GM12878 (cell line): ENCODE measurements at regions not wholly inside any gene's neighbourhood (a gene's known extent, or its start where the extent isn't known, plus 50 kb on each side); places are given as distances from the start of the nearest gene placed in this dataset.

Experiments used
- ATAC-seq: fragments of 200-7000 bp; cut with Tn5 transposase; 3 replicates; pipeline ENCODE4 v1.9.1; 2020; ENCODE audit warnings: mild to moderate bottlenecking, moderate library complexity
- BruUV-seq: library from RNA; stranded (reverse); fragments of 400-500 nt; replicated peaks from 2 replicates; lab custom pipeline; 2021; lab: Mats Ljungman, UMichigan
- CTCF ChIA-PET: fragments of 300-600 bp; sonication (Branson Sonifier 250); formaldehyde crosslinking; extraction: SDS; loops from one replicate; lab custom pipeline; 2021; ENCODE audit warnings: inconsistent platforms; lab: Yijun Ruan, JAX
- POLR2A ChIA-PET: fragments of 350-600 bp; formaldehyde crosslinking; extraction: SDS; loops from one replicate; lab custom pipeline; 2021; ENCODE audit warnings: inconsistent platforms; lab: Charles Lee
- RAD21 ChIA-PET: fragments of 300-600 bp; sonication (Branson Sonifier 250); formaldehyde crosslinking; loops from one replicate; lab custom pipeline; 2023; ENCODE audit warnings: antibody characterized with exemption; ENCODE audit not compliant: unreplicated experiment; lab: Charles Lee
- SMC1A ChIA-PET: fragments of 300-600 bp; sonication (Branson Sonifier 250); formaldehyde crosslinking; loops from one replicate; lab custom pipeline; 2023; ENCODE audit not compliant: unreplicated experiment, uncharacterized antibody; lab: Charles Lee
- DNase-seq: peaks from one replicate; pipeline ENCODE4 v3.0.0-alpha.2; 2011; ENCODE audit warnings: low read depth, low spot score
- FAIRE-seq: peaks from 3 replicates; lab custom pipeline; 2011; peaks lifted over from hg19 to GRCh38; lab: Jason Lieb, UNC
- H2AFZ ChIP-seq: 2 replicates; pipeline ENCODE4 v1.6.0; 2011; ENCODE audit warnings: low read depth, low read length, control low read depth; ENCODE audit not compliant: control insufficient read depth
- H3K27ac ChIP-seq: 2 replicates; pipeline ENCODE4 v1.5.1; 2011; ENCODE audit warnings: control low read depth; ENCODE audit not compliant: control insufficient read depth, insufficient read depth
- H3K27me3 ChIP-seq, 2 experiments: replicated peaks in 1 of 2; 2 replicates each; pipeline versions ENCODE4 v1.6.0 to v1.6.1; 2011; ENCODE audit warnings: low read length in 1 of 2; ENCODE audit not compliant: control insufficient read depth in 2 of 2, insufficient read depth in 2 of 2
- H3K36me3 ChIP-seq, 2 experiments: 2 replicates each; pipeline ENCODE4 v1.5.1; 2011; ENCODE audit warnings: low read length in 1 of 2; ENCODE audit not compliant: control insufficient read depth in 2 of 2, insufficient read depth in 2 of 2
- H3K4me1 ChIP-seq: 2 replicates; pipeline ENCODE4 v1.6.1; 2011; ENCODE audit warnings: mild to moderate bottlenecking, low read length, moderate library complexity, mixed read lengths; ENCODE audit not compliant: control insufficient read depth, insufficient read depth
- H3K4me2 ChIP-seq: 2 replicates; pipeline ENCODE4 v1.6.0; 2011; ENCODE audit warnings: control low read depth; ENCODE audit not compliant: control insufficient read depth, insufficient read depth
- H3K4me3 ChIP-seq: fragments of 200-600 bp; sonication (generic); 2 replicates; pipeline ENCODE4 v1.5.1; 2016
- H3K79me2 ChIP-seq: 2 replicates; pipeline ENCODE4 v1.6.0; 2011; ENCODE audit warnings: low read length; ENCODE audit not compliant: control insufficient read depth, insufficient read depth
- H3K9ac ChIP-seq: 2 replicates; pipeline ENCODE4 v1.8.0; 2011; ENCODE audit warnings: low read length, control low read depth, mixed read lengths; ENCODE audit not compliant: control insufficient read depth, insufficient read depth
- H3K9me3 ChIP-seq: replicated peaks from 3 replicates; pipeline ENCODE4 v1.5.1; 2011; ENCODE audit warnings: mild to moderate bottlenecking, low read length; ENCODE audit not compliant: control insufficient read depth, insufficient read depth
- H4K20me1 ChIP-seq: 2 replicates; pipeline ENCODE4 v1.6.0; 2011; ENCODE audit not compliant: control insufficient read depth, insufficient read depth
- BCL11A ChIP-seq: IDR thresholded peaks from 2 replicates; pipeline ENCODE4 v1.6.1; 2011; ENCODE audit warnings: low read depth, low read length
- BCLAF1 ChIP-seq: fragments of 450-650 bp; IDR thresholded peaks from 2 replicates; pipeline ENCODE4 v1.6.1; 2017; ENCODE audit warnings: antibody characterized with exemption, mild to moderate bottlenecking, moderate library complexity
- BRCA1 ChIP-seq: IDR thresholded peaks from 2 replicates; pipeline ENCODE4 v1.6.1; 2011; ENCODE audit warnings: low read depth, low read length, improper control_type of control experiment
- CHD4 ChIP-seq: fragments of 200-600 bp; sonication (generic); IDR thresholded peaks from 2 replicates; pipeline ENCODE4 v1.6.1; 2016; ENCODE audit warnings: mild to moderate bottlenecking
- EED ChIP-seq: sonication (generic); IDR thresholded peaks from 2 replicates; pipeline ENCODE4 v1.6.1; 2016; ENCODE audit warnings: antibody characterized with exemption, low read depth
- HSF1 ChIP-seq: fragments of 150-350 bp; IDR thresholded peaks from 2 replicates; pipeline ENCODE4 v1.6.1; 2014; ENCODE audit warnings: mild to moderate bottlenecking, low read depth, low read length
- KAT2A ChIP-seq: conservative IDR thresholded peaks from 2 replicates; pipeline ENCODE4 v1.6.1; 2011; ENCODE audit warnings: low read depth, low read length; ENCODE audit not compliant: control insufficient read depth
- MXI1 ChIP-seq: fragments of 150-350 bp; IDR thresholded peaks from 2 replicates; pipeline ENCODE4 v1.6.1; 2011; ENCODE audit warnings: low read depth, mild to moderate bottlenecking, inconsistent platforms, low read length, improper control_type of control experiment
- NFIC ChIP-seq: IDR thresholded peaks from 2 replicates; pipeline ENCODE4 v1.6.1; 2012; ENCODE audit warnings: low read depth, mild to moderate bottlenecking, inconsistent platforms, low read length, moderate library complexity
- POLR2AphosphoS2 ChIP-seq: IDR thresholded peaks from 2 replicates; pipeline ENCODE4 v1.6.1; 2011; ENCODE audit warnings: low read depth, mild to moderate bottlenecking, low read length, improper control_type of control experiment, moderate library complexity
- RAD51 ChIP-seq: fragments of 450-650 bp; IDR thresholded peaks from 2 replicates; pipeline ENCODE4 v1.6.1; 2016; ENCODE audit warnings: moderate library complexity, mild to moderate bottlenecking, inconsistent platforms
- RB1 ChIP-seq: fragments of 450-650 bp; formaldehyde crosslinking; IDR thresholded peaks from 2 replicates; pipeline ENCODE4 v1.6.1; 2017; ENCODE audit warnings: mild to moderate bottlenecking, borderline replicate concordance
- SIN3A ChIP-seq: IDR thresholded peaks from 2 replicates; pipeline ENCODE4 v1.6.1; 2012; ENCODE audit warnings: low read depth, low read length, improper control_type of control experiment
- TCF12 ChIP-seq: IDR thresholded peaks from 2 replicates; pipeline ENCODE4 v1.6.1; 2011; ENCODE audit warnings: low read depth, mild to moderate bottlenecking, low read length
- TCF3 ChIP-seq: IDR thresholded peaks from 2 replicates; pipeline ENCODE4 v1.6.1; 2012; ENCODE audit warnings: low read depth, mild to moderate bottlenecking, low read length, borderline replicate concordance; ENCODE audit not compliant: insufficient read depth
- USF1 ChIP-seq: IDR thresholded peaks from 2 replicates; pipeline ENCODE4 v1.6.1; 2011; ENCODE audit warnings: borderline replicate concordance, low read depth, mild to moderate bottlenecking, moderate library complexity, mixed read lengths, low read length; ENCODE audit not compliant: insufficient read depth; ENCODE audit errors: extremely low read length
- WGBS: methylation state at CpG from one replicate; pipeline ENCODE4 v1.1.6; 2016; ENCODE audit warnings: low lambda C conversion rate; ENCODE audit not compliant: insufficient replicate concordance, insufficient coverage; ENCODE audit errors: missing lambda C conversion rate; 5-methylcytosine and 5-hydroxymethylcytosine counted together
- in situ Hi-C: fragments of 300-500 bp; cut with MboI; formaldehyde crosslinking; loops from 9 replicates; pipeline ENCODE4 v1.14.3; 2018; ENCODE audit warnings: mixed read lengths
- intact Hi-C: fragments of 100-400 bp; cut with micrococcal nuclease; formaldehyde crosslinking; loops from one replicate; pipeline ENCODE4 v1.14.2; 2022; ENCODE audit not compliant: unreplicated experiment
- TF ChIP-seq, protein P1 (sequence below): IDR thresholded peaks from 2 replicates; pipeline ENCODE4 v1.6.1; 2012; ENCODE audit warnings: mild to moderate bottlenecking, low read depth, low read length

GRCh38 chr13:92951273-92951890 is 275.2 kb upstream of the GPC6 start:
- Histone ChIP-seq H3K27ac (no peak overlapping the region), H3K4me1 (no peaks in the 10 kb centered on the region), H3K36me3 (no peaks in the 10 kb centered on the region), H4K20me1 (no peaks in the 10 kb centered on the region), H3K27me3 (no peaks in the 10 kb centered on the region), H3K79me2 (no peaks in the 10 kb centered on the region), H3K4me3 (no peak overlapping the region), H2AFZ (no peak overlapping the region), H3K9ac (no peak overlapping the region), H3K9me3 (no peaks in the 10 kb centered on the region), H3K4me2 (no peak overlapping the region)
- WGBS, result 21% methylated on average over 7 of the region's 7 CpGs
- no TSS peak for BruUV-seq
- intact Hi-C loops (no loop called here), in situ Hi-C loops (no loop called here)
- ChIA-PET POLR2A (no interaction called here), CTCF (no interaction called here), RAD21 (no interaction called here), SMC1A (interaction anchor here (0.7 to 1.5 kb wide), 3 partner anchors 19 to 51 kb away, joined by 3 read pairs; no protein-coding TSS in a partner anchor)
- ATAC-seq, result no peak
- no peak for FAIRE-seq
- TF ChIP-seq CHD4, result no peak
- no peak for TF ChIP-seq NFIC
- TF ChIP-seq, protein P1, sequence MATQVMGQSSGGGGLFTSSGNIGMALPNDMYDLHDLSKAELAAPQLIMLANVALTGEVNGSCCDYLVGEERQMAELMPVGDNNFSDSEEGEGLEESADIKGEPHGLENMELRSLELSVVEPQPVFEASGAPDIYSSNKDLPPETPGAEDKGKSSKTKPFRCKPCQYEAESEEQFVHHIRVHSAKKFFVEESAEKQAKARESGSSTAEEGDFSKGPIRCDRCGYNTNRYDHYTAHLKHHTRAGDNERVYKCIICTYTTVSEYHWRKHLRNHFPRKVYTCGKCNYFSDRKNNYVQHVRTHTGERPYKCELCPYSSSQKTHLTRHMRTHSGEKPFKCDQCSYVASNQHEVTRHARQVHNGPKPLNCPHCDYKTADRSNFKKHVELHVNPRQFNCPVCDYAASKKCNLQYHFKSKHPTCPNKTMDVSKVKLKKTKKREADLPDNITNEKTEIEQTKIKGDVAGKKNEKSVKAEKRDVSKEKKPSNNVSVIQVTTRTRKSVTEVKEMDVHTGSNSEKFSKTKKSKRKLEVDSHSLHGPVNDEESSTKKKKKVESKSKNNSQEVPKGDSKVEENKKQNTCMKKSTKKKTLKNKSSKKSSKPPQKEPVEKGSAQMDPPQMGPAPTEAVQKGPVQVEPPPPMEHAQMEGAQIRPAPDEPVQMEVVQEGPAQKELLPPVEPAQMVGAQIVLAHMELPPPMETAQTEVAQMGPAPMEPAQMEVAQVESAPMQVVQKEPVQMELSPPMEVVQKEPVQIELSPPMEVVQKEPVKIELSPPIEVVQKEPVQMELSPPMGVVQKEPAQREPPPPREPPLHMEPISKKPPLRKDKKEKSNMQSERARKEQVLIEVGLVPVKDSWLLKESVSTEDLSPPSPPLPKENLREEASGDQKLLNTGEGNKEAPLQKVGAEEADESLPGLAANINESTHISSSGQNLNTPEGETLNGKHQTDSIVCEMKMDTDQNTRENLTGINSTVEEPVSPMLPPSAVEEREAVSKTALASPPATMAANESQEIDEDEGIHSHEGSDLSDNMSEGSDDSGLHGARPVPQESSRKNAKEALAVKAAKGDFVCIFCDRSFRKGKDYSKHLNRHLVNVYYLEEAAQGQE, result no peak
- TF ChIP-seq BCLAF1, result no peak
- no peak for TF ChIP-seq TCF3
- no peak for TF ChIP-seq RAD51
- no peak for TF ChIP-seq BCL11A
- no peak for TF ChIP-seq SIN3A
- no peak for TF ChIP-seq EED
- TF ChIP-seq RB1, result no peak
- TF ChIP-seq MXI1, result no peak
- no peak for TF ChIP-seq KAT2A
- TF ChIP-seq BRCA1, result no peak
- no peak for TF ChIP-seq POLR2AphosphoS2
- TF ChIP-seq USF1, result no peak
- no peak for TF ChIP-seq HSF1
- TF ChIP-seq TCF12, result no peak
- no peak for DNase-seq
